Activated CD4-positive, CD25-positive, alpha-beta regulatory T cell treated with anti-CD3 and anti-CD28 coated beads, Interleukin-2, amount 50 U/mL, for 24 hours (primary cell): ENCODE measurements at regions not wholly inside any gene's neighbourhood (a gene's known extent, or its start where the extent isn't known, plus 50 kb on each side); places are given as distances from the start of the nearest gene placed in this dataset.
"Not testable (repeated sequence)": the region's sequence is repeated elsewhere in the genome, so short reads cannot be mapped to it uniquely, and the experiment has no call there.

Experiments
- ATAC-seq, 2 donors: fragments of 150-1000 bp; cut with Tn5 transposase; one replicate each; pipeline ENCODE4 v1.10.0; 2021; ENCODE audit warnings: mild to moderate bottlenecking in 1 of 2, moderate library complexity in 1 of 2

GRCh38 chr10:91005276-91005675, 84.4 kb upstream of the ANKRD1 start:
- not testable (repeated sequence) for ATAC-seq

- peak; percentile 60 to 67 for ATAC-seq
Measured at GRCh38 chr10:91006001-91006751, 85.3 kb upstream of the ANKRD1 start.

- ATAC-seq, result peak; percentile 71 to 72
Measured at GRCh38 chr10:91006752-91007346, 86.0 kb upstream of the ANKRD1 start.

GRCh38 chr10:91007655-91008054, 86.8 kb upstream of the ANKRD1 start:
- ATAC-seq, result no peak

GRCh38 chr10:91009121-91009520, 88.2 kb upstream of the ANKRD1 start:
- ATAC-seq, result no peak

GRCh38 chr10:91010952-91011351, 90.1 kb upstream of the ANKRD1 start:
- no peak for ATAC-seq

GRCh38 chr10:91012502-91012901, 91.6 kb upstream of the ANKRD1 start:
- no peak for ATAC-seq

- ATAC-seq, result no peak
Measured at GRCh38 chr10:91013985-91014384, 93.1 kb upstream of the ANKRD1 start.

GRCh38 chr10:91017198-91017597, 96.3 kb upstream of the ANKRD1 start:
- ATAC-seq, result no peak

- no peak for ATAC-seq
Measured at GRCh38 chr10:91021901-91022300, 101.0 kb upstream of the ANKRD1 start.

GRCh38 chr10:91022390-91022789, 101.5 kb upstream of the ANKRD1 start:
- no peak for ATAC-seq

GRCh38 chr10:91022924-91023699, 102.2 kb upstream of the ANKRD1 start:
- ATAC-seq, result no peak

- ATAC-seq, result no peak
Measured at GRCh38 chr10:91023700-91024398, 103.0 kb upstream of the ANKRD1 start.

- no peak for ATAC-seq
Measured at GRCh38 chr10:91024541-91024940, 103.7 kb upstream of the ANKRD1 start.

- ATAC-seq, result no peak
Measured at GRCh38 chr10:91032611-91033206, 111.8 kb upstream of the ANKRD1 start.

GRCh38 chr10:91033324-91033950, 112.5 kb upstream of the ANKRD1 start:
- ATAC-seq, result no peak

GRCh38 chr10:91034042-91034441, 113.2 kb upstream of the ANKRD1 start:
- no peak for ATAC-seq

GRCh38 chr10:91034494-91035159, 113.7 kb upstream of the ANKRD1 start:
- no peak for ATAC-seq

GRCh38 chr10:91035650-91036292, 114.9 kb upstream of the ANKRD1 start:
- ATAC-seq, result no peak

GRCh38 chr10:91036807-91037411, 116.0 kb upstream of the ANKRD1 start:
- no peak for ATAC-seq

GRCh38 chr10:91038971-91039370, 118.1 kb upstream of the ANKRD1 start:
- no peak for ATAC-seq
